HG02981 (cell line): ENCODE measurements at regions not wholly inside any gene's neighbourhood (a gene's known extent, or its start where the extent isn't known, plus 50 kb on each side); places are given as distances from the start of the nearest gene placed in this dataset.
"Not testable (repeated sequence)": the region's sequence is repeated elsewhere in the genome, so short reads cannot be mapped to it uniquely, and the experiment has no call there.

ENCODE experiments used
- ATAC-seq: cut with Tn5 transposase; IDR thresholded peaks from one replicate; pipeline ENCODE4 v1.9.1; 2021; ENCODE audit warnings: mild to moderate bottlenecking, moderate library complexity; ENCODE audit not compliant: unreplicated experiment

DNA sequence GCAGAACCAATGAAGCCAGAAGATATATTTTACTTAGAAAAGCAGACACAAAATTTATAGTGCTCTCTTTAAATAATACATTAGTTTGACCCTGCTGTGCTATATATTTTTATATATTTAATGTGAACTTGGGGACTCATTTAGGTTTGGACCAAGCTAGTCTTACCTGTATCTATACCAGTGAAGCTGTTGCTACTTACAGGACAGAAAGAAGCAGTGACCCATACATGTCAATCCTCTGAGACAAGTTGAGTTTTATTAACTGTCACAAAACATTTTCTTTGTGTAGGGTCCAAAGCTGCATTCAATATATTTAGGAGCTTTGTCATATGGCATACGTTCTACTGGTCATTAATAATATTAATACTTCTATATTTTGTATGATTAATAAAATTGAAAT, 327.7 kb upstream of the NUDT12 start:
- ATAC-seq: no peak

DNA sequence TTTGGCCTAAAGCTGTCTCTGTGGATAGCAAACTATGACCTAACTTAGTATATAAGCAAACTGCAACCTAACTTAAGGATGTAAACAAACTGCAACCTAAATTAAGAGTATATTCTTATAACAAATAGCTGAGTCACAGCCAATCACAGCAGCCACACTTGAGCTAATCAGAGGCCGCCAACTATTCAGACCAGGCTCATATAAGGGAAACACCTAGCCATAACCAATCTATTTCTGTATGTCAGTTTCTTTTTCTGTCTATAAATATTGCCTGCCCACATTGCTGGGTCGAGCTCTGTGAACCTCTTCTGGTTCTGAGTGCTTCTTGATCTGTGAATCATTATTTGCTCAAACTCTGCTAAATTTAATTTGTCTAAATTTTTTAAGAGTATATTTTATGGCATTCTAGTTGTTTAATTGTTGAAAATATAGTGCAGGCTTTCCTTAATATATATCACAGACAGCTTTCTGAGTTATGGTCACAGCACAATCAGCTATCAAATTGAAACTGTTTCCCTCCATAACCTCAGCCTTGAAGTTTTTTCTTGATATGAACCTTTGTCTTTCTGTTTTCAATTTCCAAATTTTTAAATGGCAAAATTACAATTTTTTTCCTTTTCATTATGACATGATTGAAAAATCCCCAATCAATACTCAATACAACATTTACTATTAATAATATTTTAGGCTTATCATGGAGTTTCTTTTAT, 327.1 kb upstream of the NUDT12 start:
- ATAC-seq: no peak

DNA sequence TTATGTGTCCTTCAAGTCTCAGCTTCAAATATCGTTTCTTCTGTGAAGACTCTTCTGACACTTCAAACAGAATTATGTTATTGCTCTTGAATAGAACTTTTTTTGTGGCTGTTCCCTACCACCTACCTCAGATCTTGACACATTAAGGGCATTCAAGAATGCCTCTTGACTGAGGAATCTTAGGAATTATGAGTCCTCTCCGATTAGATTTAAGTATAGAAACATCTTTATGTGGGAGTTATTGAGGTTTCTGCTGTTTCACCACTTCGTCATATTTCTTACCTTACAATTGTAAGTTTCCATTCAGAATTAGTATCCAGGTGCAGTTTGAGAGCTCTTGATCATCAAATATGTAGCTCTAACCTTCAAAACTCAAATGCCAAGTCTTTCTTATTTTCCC, 324.2 kb upstream of the NUDT12 start:
- no peak for ATAC-seq

DNA sequence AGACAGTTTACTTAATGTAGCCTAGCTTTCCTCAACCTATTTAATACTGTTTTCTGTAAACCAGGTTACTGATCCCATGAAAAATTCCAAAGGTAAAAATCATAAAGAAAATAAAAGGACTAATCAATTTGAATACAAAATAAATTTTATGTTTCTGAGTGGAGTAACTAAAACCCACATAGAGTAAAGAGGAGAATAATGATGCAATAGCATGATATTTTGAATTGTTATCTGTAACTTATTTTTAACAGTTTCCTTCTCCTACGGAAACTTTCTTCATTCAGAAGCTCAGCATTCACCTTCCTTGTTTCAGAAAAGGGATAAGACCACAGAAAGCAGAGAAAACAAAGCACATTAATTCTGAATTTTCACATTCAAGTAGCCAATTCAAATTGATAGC, 320.6 kb upstream of the NUDT12 start:
- no peak for ATAC-seq

DNA sequence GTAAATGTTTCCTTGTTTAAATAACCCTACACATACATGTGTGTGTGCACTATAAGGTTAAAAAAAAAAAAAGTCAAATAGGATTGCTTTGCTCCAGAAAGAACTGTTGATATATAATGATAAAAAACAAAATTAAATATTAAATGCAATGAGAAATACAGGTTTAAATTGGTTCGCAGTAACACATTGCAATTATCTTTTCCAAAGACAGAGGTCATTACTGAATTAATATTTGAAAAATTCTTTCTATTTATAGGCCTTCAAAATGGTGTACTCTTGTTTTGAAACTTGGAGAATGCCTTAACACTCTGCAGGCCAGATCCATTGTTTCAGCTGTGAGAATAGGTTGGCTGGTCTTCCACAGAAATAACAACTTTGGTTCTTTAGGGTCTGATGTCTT, 319.0 kb upstream of the NUDT12 start:
- ATAC-seq: no peak

DNA sequence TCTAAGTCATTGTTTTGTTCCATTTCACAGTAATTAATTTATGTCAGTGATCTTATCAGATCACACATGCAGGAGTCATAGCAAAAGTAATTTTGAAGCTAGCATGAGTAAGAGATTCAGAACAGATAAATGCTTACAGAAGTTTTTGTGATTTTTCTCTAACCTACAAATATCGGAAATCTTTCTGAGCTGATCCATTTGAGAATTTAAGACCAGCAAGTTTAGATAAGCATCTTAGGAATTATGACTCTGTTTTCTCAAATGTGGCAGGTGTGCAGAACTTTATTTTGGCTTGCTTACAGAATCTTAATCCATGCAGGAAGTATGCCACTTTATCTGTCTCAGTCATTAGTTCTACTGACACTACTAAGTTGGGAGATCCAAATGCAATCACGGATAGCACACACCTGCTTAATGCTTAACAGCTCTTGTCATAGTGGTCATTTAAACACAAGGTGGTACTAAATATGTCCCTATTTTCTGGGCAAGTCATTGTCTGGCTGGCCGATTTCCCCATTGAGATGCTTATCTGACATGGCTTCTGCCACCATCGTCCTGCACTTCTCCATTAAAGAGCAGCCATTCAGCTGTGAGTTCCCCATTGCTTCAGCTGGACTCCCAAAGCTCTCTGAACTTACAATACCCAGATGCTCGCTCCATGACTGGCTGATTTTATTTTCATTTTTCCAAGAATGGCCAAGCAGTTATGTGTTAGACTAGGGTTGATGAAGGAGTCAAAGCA, 305.4 kb upstream of the NUDT12 start:
- ATAC-seq: no peak

DNA sequence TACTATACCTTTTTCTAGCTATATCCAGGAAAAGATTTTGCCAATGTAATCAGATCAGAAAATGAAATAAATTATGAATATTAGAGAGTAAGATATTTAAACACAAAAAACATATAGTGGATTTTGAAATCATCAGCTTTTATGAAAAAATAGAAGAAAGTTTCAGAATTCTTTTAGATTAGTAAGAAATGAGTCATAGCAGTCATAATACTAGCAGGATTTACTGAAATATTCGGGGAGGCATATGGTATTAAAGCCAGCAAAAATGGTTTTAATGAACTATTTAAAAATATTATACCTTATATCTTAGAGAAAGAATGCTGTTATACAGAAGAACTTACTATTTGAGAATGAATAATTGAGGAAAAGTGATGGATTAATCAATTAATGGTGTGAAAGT, 303.6 kb upstream of the NUDT12 start:
- no peak for ATAC-seq

DNA sequence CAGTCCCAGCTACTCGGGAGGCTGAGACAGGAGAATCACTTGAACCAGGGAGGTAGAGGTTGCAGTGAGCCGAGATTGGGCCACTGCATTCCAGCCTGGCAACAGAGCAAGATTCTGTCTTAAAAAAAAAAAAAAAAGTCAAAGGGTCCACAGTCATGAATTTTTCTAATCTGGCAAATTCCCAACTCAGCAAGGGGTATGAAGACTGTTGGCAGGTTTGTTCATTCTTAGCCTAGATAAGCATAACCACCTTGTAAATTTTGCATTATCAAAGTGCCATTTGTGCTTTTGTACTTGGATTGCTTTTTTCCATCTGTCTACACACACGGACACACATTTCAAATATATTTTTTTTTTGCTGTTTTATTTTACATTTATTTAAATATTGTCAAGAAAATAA, 299.8 kb upstream of the NUDT12 start:
- no peak for ATAC-seq

DNA sequence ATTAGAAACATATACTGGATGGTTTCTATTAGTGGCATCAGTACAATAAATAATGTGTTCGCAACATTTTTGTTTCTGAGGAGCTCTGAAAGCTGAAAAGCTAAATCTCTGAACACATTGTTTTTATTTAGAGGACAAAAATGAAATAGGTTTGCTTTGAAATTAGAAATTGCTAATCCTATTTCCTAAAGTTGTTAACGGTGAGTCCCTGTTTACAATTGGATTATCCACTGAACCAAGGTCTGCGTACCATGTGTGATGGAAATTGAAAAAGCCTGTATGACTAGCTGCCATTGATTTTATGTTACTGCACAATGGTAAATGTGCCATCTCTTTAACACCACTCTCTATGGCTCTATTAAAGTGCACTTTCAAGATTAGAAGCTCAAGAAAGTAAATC, 297.7 kb upstream of the NUDT12 start:
- no peak for ATAC-seq

DNA sequence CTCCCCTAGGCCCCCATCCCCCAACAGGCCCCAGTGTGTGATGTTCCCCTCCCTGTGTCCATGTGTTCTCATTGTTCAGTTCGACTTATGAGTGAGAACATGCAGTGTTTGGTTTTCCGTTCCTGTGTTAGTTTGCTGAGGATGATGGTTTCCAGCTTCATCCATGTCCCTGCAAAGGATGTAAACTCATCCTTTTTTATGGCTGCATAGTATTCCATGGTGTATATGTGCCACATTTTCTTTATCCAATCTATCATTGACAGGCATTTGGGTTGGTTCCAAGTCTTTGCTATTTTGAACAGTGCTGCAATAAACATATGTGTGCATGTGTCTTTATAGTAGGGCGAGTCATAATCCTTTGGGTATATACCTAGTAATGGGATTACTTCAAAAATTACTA, 295.8 kb upstream of the NUDT12 start:
- ATAC-seq: not testable (repeated sequence)

DNA sequence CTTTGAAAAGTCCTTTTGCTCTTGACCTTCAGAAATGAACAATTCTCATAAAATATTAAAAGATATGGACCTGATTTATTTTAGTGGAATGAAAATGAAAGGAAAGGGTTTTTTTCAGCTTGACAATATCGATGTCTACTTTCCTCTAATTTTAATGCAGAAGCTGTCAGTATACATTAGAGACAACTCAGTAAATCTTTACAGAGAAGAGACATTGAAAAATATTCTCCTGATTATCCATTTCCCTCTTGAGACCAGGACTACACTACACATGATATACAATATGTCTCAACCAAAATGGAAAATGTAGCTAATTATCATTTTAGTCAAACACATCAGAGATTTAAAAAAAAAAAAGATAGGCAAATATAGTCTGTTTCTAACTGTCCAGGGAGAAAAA, 288.5 kb upstream of the NUDT12 start:
- ATAC-seq: no peak

DNA sequence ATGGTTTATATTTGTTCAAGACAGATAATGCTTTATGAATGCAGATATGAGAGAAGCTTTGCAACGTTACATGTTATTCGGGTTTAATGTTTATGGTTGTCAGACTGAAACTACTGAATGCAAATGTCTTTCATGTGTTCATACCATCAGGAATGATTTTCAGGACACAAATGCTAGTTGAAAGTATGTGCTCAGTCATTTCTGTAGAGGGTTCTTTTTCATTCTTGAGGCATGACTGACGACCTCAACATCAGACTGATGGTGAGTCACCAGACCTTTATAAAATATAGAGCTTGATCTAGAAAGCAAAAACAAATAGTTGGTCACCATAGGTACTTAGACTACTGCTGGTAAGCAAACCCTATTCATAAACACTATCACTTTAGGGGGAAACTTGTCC, 287.3 kb upstream of the NUDT12 start:
- no peak for ATAC-seq

DNA sequence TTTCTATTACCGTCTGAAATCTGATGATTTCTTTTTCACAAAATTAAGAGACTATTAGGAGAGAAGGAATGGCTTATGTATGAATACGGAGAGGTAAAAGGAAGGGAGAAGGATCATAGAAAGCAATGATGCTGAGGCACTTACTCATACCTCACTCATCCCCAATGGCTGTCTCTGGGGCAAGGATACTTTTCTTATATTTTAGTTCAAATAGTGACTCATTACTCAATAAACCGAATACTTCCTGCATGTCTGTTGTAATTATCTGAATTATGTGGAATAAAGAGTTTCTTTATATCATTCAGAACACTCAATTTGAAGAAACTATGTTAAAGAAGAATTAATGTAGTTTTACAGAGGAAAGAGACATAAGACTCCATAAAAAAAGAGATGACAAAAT, 284.5 kb upstream of the NUDT12 start:
- ATAC-seq: no peak

DNA sequence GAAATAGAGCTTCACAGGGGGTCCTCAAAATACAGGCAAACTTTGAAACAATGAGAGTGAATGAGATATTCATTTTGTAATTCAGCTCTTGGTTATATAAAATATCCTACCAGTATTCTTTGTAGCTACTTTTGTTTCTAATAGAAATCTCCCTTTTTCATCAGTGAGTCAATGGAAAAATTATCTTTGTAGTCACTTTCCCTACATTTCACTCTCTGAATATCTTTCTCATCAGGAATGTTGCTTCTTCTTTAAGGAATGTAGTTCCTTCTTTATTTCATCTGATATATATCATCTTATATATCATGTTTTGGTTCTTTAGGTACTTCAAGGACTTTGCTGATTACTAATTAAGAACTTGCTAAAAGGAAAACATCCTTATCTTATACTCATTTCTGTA, 280.3 kb upstream of the NUDT12 start:
- ATAC-seq: no peak

DNA sequence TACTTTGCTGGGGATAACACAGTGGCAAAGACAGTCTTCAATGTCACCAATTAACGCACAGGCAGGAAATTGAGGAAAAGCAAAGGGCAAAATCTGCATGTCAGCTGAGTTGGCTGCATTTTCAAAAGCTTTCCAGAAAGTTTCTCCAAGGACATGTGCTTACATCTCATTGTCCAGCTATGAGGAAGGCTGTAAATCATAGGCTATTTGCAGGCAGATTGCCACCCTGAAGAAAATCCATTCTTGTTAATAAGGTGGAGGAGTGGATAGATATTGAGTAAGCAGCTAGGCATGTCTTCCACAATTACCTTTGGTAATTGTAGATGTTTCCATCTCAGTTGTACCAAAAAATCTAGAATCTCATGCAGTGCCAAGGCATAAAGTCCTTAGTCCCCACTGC, 278.0 kb upstream of the NUDT12 start:
- no peak for ATAC-seq

DNA sequence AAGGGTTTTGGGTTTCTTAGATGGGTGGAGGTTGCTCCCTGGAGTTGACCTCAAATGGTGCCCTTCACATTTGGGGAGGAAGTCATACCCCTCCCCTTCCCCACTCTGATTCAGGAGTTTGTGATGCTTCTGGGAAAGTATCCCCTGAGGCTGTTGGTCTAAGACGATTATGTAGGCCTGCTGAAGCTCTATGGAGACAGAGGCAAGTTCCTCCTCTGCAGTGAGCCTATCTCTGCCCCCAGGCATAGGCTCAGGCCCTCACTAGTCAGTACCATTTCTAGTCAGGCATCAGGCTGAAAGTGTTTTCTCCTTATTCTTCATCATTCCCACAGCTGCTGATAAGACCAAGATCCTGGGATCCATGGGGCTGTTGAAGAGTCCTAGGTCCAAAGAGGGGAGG, 271.6 kb upstream of the NUDT12 start:
- ATAC-seq: no peak

DNA sequence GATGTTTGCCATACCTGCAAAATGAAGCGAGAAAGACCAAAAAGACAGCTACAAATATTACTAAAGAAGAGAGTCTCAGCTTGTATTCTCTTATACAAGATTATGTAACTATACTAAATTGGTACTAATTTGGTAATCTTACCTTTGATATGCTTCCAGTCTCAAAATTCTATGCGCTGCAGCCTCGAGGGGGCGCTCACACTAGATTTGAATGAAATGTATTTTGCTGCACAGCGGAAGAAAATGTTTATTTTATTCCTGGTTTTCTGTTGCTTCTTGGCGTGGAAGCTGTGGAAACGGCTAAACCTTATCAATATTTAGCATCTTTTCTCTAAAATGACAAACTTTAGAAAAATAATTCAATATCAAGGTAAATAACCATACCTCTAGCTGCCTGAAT, 267.0 kb upstream of the NUDT12 start:
- ATAC-seq: no peak

DNA sequence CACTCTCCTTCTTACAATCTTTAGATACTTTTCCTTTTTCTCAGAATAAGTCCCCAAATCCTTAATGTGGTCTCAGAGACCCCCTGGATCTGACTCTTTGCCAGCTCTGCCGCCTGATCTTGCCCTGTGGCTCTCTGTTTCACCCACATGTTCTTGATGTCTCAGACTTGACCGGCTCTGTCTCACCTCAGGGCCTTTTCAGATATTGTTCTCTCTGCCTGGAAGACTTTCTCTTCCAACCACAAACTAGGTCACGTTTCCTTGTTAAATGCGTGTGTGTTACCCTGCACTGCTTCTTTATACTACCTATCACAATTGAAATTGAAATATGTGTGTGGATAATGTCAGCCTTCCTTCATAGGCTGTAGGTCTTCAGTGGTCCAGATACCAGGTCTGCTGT, 265.4 kb upstream of the NUDT12 start:
- no peak for ATAC-seq

DNA sequence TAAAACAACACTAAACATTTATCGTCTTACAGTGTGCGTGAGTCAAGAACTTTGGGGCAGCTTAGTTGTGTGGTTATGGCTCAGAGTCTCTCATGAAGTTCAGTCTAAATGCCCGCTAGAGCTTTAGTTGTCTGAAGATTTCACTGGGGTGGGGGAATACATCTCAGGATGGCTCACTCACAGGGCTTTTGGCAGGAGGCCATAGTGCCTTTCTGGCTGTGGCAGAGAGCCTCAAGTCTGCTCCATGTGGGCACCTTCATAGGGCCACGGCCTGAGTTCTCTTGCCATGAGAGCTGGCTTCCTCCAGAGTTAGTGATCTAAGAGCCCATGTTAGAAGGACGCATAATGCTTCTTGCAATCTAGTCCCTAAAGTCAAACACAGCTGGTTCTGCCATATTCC, 258.8 kb upstream of the NUDT12 start:
- no peak for ATAC-seq

DNA sequence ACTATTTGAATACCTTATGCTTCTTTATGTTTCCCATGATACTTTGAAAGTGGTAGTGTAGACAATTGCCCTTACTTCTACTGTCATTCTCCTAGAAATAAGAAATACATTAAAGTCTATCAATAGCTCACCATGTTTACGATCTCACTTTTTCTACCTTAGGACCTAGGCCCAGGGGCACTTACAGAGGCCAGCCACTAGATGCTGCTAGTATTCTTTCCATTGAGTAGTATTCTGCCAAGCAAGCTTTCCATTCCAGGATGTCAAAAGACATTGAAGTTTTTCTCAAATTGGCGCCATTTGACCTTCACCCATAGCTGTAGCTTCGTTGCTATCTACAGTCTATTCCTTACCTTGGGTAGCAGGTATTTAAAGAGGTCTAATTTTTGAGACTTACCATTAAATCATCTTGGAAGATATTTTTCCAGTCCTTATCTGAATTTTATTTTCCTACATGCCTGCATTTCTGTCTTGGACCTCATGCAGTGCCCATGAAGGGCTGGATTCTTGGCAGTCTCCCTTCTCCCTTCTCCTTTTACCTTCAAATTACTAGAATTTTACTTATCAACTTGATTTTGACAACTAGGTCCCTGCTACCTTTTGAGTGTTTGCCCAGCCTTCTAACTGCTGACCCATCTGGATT, 246.0 kb upstream of the NUDT12 start:
- peak; percentile 93 for ATAC-seq

DNA sequence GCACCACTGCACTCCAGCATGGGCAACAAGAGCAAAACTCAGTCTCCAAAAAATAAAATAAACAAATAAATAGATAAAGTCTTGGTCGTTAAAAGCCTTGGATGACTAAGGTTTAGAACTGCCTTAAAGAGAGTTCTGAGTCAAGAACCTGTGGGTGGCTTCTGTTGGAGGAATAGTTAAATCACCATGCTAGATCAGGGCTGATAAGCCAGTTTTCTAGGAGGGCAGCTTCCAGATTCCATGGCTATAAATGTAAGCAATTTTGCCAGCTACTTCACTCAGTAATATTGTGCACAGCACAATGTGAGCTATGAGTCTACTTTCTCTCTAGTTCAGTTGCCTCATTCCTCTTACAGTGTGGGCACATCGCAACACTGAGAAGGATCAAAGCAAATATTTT, 242.1 kb upstream of the NUDT12 start:
- no peak for ATAC-seq

DNA sequence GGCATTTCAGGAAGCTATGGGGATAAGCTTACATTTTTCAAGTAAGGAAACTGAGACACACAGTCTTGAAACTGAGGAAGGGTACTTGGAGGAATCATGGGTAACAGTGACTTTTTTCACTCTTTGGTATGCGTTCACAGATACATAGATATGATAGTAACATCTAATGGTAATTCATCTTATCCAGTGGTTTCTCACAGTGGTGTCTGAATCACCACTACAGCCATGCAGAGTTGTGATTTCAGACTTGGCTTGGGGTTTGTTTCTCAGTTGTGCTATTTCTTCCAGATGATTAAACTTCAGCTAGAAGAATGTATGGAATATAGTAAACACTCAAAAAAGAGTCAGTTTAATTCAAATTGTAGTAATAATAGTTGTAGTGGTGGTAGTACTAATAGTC, 239.1 kb upstream of the NUDT12 start:
- no peak for ATAC-seq
